ENCODE measurements at regions not wholly inside any gene's neighbourhood (a gene's known extent, or its start where the extent isn't known, plus 50 kb on each side); places are given as distances from the start of the nearest gene placed in this dataset.

GRCh38 chr6:119453242-119454200, 104.0 kb upstream of the MAN1A1 start:
- TF ChIP-seq CTCF (IDR thresholded peaks at IDR 0.05; ENCODE audit: low read depth, low read length, missing control alignments), result no peak
- DNase-seq (ENCODE audit: low read depth), result no peak

GRCh38 chr6:119449331-119450156, 100.0 kb upstream of the MAN1A1 start:
- H3K4me3 ChIP-seq (ENCODE audit: low read depth, low read length), result no peak overlapping the region
- no peak for TF ChIP-seq CTCF (IDR thresholded peaks at IDR 0.05; ENCODE audit: low read depth, low read length, missing control alignments)
- DNase-seq (ENCODE audit: low read depth), result no peak

More at GRCh38 chr6:119453242-119454200, 104.0 kb upstream of the MAN1A1 start:
- no peak overlapping the region for H3K4me3 ChIP-seq (ENCODE audit: low read depth, low read length)

- DNase-seq (ENCODE audit: low read depth), result no peak
- no peak for TF ChIP-seq CTCF (IDR thresholded peaks at IDR 0.05; ENCODE audit: low read depth, low read length, missing control alignments)
- no peak overlapping the region for H3K4me3 ChIP-seq (ENCODE audit: low read depth, low read length)
Observed at GRCh38 chr6:119447921-119448320, 98.4 kb upstream of the MAN1A1 start.

GRCh38 chr6:119446609-119447008, 97.0 kb upstream of the MAN1A1 start:
- H3K4me3 ChIP-seq (ENCODE audit: low read depth, low read length), result no peak overlapping the region
- no peak for DNase-seq (ENCODE audit: low read depth)
- TF ChIP-seq CTCF (IDR thresholded peaks at IDR 0.05; ENCODE audit: low read depth, low read length, missing control alignments), result no peak

GRCh38 chr6:119446115-119446554, 96.6 kb upstream of the MAN1A1 start:
- no peak for TF ChIP-seq CTCF (IDR thresholded peaks at IDR 0.05; ENCODE audit: low read depth, low read length, missing control alignments)
- no peak overlapping the region for H3K4me3 ChIP-seq (ENCODE audit: low read depth, low read length)
- DNase-seq (ENCODE audit: low read depth), result no peak

- no peak overlapping the region for H3K4me3 ChIP-seq (ENCODE audit: low read depth, low read length)
- TF ChIP-seq CTCF (IDR thresholded peaks at IDR 0.05; ENCODE audit: low read depth, low read length, missing control alignments), result no peak
- DNase-seq (ENCODE audit: low read depth), result no peak
Observed at GRCh38 chr6:119445666-119446065, 96.1 kb upstream of the MAN1A1 start.
